HPDE6-E6E7 (cell line): ENCODE measurements at regions not wholly inside any gene's neighbourhood (a gene's known extent, or its start where the extent isn't known, plus 50 kb on each side); places are given as distances from the start of the nearest gene placed in this dataset.
"Not testable (repeated sequence)": the region's sequence is repeated elsewhere in the genome, so short reads cannot be mapped to it uniquely, and the experiment has no call there.

Experiments used
- DNase-seq: peaks from one replicate; pipeline ENCODE4 v3.0.0; 2011; ENCODE audit warnings: missing footprints; ENCODE audit errors: extremely low spot score

- DNase-seq = no peak
Measured at GRCh38 chr11:115636753-115637527, 132.7 kb upstream of the CADM1 start.

- not testable (repeated sequence) for DNase-seq
Measured at GRCh38 chr11:115633977-115634376, 129.8 kb upstream of the CADM1 start.

GRCh38 chr11:115632061-115632460, 127.8 kb upstream of the CADM1 start:
- no peak for DNase-seq

- no peak for DNase-seq
Measured at GRCh38 chr11:115631609-115632008, 127.4 kb upstream of the CADM1 start.

GRCh38 chr11:115630214-115630613, 126.0 kb upstream of the CADM1 start:
- DNase-seq = no peak

- DNase-seq = no peak
Measured at GRCh38 chr11:115629456-115630015, 125.3 kb upstream of the CADM1 start.

- DNase-seq = no peak
Measured at GRCh38 chr11:115627666-115628460, 123.6 kb upstream of the CADM1 start.

GRCh38 chr11:115627071-115627470, 122.9 kb upstream of the CADM1 start:
- no peak for DNase-seq

- no peak for DNase-seq
Measured at GRCh38 chr11:115626414-115626813, 122.2 kb upstream of the CADM1 start.

- DNase-seq = no peak
Measured at GRCh38 chr11:115625502-115625901, 121.3 kb upstream of the CADM1 start.

- DNase-seq = no peak
Measured at GRCh38 chr11:115624065-115624464, 119.8 kb upstream of the CADM1 start.

- DNase-seq = no peak
Measured at GRCh38 chr11:115623021-115623451, 118.8 kb upstream of the CADM1 start.

- no peak for DNase-seq
Measured at GRCh38 chr11:115618428-115618827, 114.2 kb upstream of the CADM1 start.

GRCh38 chr11:115617767-115618166, 113.6 kb upstream of the CADM1 start:
- DNase-seq = no peak

- no peak for DNase-seq
Measured at GRCh38 chr11:115616971-115617370, 112.8 kb upstream of the CADM1 start.

GRCh38 chr11:115613986-115614632, 109.9 kb upstream of the CADM1 start:
- DNase-seq = no peak

GRCh38 chr11:115613004-115613403, 108.8 kb upstream of the CADM1 start:
- DNase-seq = no peak

- no peak for DNase-seq
Measured at GRCh38 chr11:115612046-115612730, 108.0 kb upstream of the CADM1 start.

GRCh38 chr11:115611343-115611742, 107.1 kb upstream of the CADM1 start:
- DNase-seq = no peak

GRCh38 chr11:115610908-115611307, 106.7 kb upstream of the CADM1 start:
- DNase-seq = no peak

- not testable (repeated sequence) for DNase-seq
Measured at GRCh38 chr11:115610234-115610633, 106.0 kb upstream of the CADM1 start.

GRCh38 chr11:115608976-115609375, 104.8 kb upstream of the CADM1 start:
- no peak for DNase-seq
